A549 (cell line): ENCODE measurements at regions not wholly inside any gene's neighbourhood (a gene's known extent, or its start where the extent isn't known, plus 50 kb on each side); places are given as distances from the start of the nearest gene placed in this dataset.

Source experiments
- ATAC-seq, 2 experiments: fragments of 200-7000 bp in 1 of 2; fragments of >200 bp in 1 of 2; cut with Nextera tagmentation in 1 of 2; cut with Tn5 transposase in 1 of 2; 3 replicates each; pipeline versions ENCODE4 v1.8.0 to v1.9.1; 2018 to 2020; ENCODE audit warnings: mild to moderate bottlenecking in 1 of 2, moderate library complexity in 1 of 2
- CTCF ChIA-PET: fragments of 300-600 bp; sonication (Branson Sonifier 250); formaldehyde crosslinking; extraction: SDS; loops from one replicate; lab custom pipeline; 2021; ENCODE audit warnings: antibody characterized with exemption, inconsistent platforms; lab: Yijun Ruan, JAX
- POLR2A ChIA-PET: fragments of 350-600 bp; formaldehyde crosslinking; extraction: SDS; loops from one replicate; lab custom pipeline; 2021; ENCODE audit warnings: antibody characterized with exemption, inconsistent platforms; lab: Yijun Ruan, JAX
- DNase-seq, 2 experiments: peaks; one replicate each; pipeline versions ENCODE4 v3.0.0 to v3.0.0-alpha.2; 2011 to 2016; ENCODE audit warnings: low read depth in 1 of 2, low spot score in 1 of 2
- FAIRE-seq: peaks from 2 replicates; lab custom pipeline; 2011; peaks lifted over from hg19 to GRCh38; lab: Jason Lieb, UNC
- H3K27ac ChIP-seq, 2 experiments: fragments of >200 bp; sonication (Bioruptor Twin); formaldehyde crosslinking; 3 replicates each; pipeline ENCODE4 v1.5.1; 2016 to 2017
- H3K4me1 ChIP-seq: fragments of >200 bp; sonication (Bioruptor Twin); formaldehyde crosslinking; 3 replicates; pipeline ENCODE4 v1.6.1; 2016
- H3K4me2 ChIP-seq: fragments of >200 bp; sonication (Bioruptor Twin); formaldehyde crosslinking; 3 replicates; pipeline ENCODE4 v1.6.1; 2016
- H3K4me3 ChIP-seq: fragments of >200 bp; sonication (Bioruptor Twin); formaldehyde crosslinking; 3 replicates; pipeline ENCODE4 v1.5.1; 2016
- H3K9me3 ChIP-seq: fragments of >200 bp; sonication (Bioruptor Twin); formaldehyde crosslinking; 3 replicates; pipeline ENCODE4 v1.6.1; 2016
- BHLHE40 ChIP-seq: IDR thresholded peaks from 2 replicates; pipeline ENCODE4 v1.6.1; 2012; ENCODE audit warnings: low read depth, low read length, inconsistent platforms
- EHMT2 ChIP-seq: fragments of 200-600 bp; sonication (generic); IDR thresholded peaks from 2 replicates; pipeline ENCODE4 v1.6.1; 2016; ENCODE audit warnings: antibody characterized with exemption, low read depth, mild to moderate bottlenecking, moderate library complexity
- ELK1 ChIP-seq: fragments of 150-350 bp; IDR thresholded peaks from 2 replicates; pipeline ENCODE4 v1.6.1; 2014; ENCODE audit warnings: low read depth, mild to moderate bottlenecking, low read length
- EP300 ChIP-seq, 2 experiments: fragments of >200 bp; sonication (Bioruptor Twin); formaldehyde crosslinking; IDR thresholded peaks; 2 replicates in 1 of 2; 3 replicates in 1 of 2; pipeline ENCODE4 v1.6.1; 2016 to 2017
- FOSB ChIP-seq: fragments of 250-450 bp; sonication (Bioruptor Pico); IDR thresholded peaks from 2 replicates; pipeline ENCODE4 v1.5.0; 2020; ENCODE audit warnings: mild to moderate bottlenecking, moderate library complexity
- FOSL2 ChIP-seq, 2 experiments: fragments of 450-650 bp in 1 of 2; fragments of >200 bp in 1 of 2; sonication (Bioruptor Twin) in 1 of 2; formaldehyde crosslinking; IDR thresholded peaks; 2 replicates each; pipeline versions ENCODE4 v1.5.0 to v1.6.1; 2016 to 2020; ENCODE audit warnings: mild to moderate bottlenecking in 1 of 2, moderate library complexity in 1 of 2
- FOXS1 ChIP-seq: fragments of 250-450 bp; sonication (Bioruptor Pico); IDR thresholded peaks from 2 replicates; pipeline ENCODE4 v1.5.0; 2020; ENCODE audit warnings: mild to moderate bottlenecking, moderate library complexity
- GATA3 ChIP-seq: IDR thresholded peaks from 2 replicates; pipeline ENCODE4 v1.6.1; 2012; ENCODE audit warnings: borderline replicate concordance
- HDAC2 ChIP-seq: fragments of 200-600 bp; sonication (generic); IDR thresholded peaks from 2 replicates; pipeline ENCODE4 v1.6.1; 2016
- HEYL ChIP-seq: fragments of 250-450 bp; sonication (Bioruptor Pico); IDR thresholded peaks from 2 replicates; pipeline ENCODE4 v1.8.0; 2021; ENCODE audit warnings: mild to moderate bottlenecking, moderate library complexity
- KDM1A ChIP-seq: fragments of 200-600 bp; sonication (generic); IDR thresholded peaks from 2 replicates; pipeline ENCODE4 v1.6.1; 2016; ENCODE audit warnings: low read depth, mild to moderate bottlenecking
- MAZ ChIP-seq: fragments of 150-350 bp; IDR thresholded peaks from 2 replicates; pipeline ENCODE4 v1.6.1; 2014; ENCODE audit warnings: antibody characterized with exemption, low read depth, low read length, borderline replicate concordance
- NFE2L2 ChIP-seq: fragments of 150-350 bp; conservative IDR thresholded peaks from 2 replicates; pipeline ENCODE4 v1.6.1; 2014; ENCODE audit warnings: low read length
- PBX3 ChIP-seq: IDR thresholded peaks from 2 replicates; pipeline ENCODE4 v1.6.1; 2012
- RAD21 ChIP-seq, 2 experiments: fragments of >200 bp in 1 of 2; sonication (Bioruptor Twin) in 1 of 2; formaldehyde crosslinking in 1 of 2; IDR thresholded peaks in 1 of 2; conservative IDR thresholded peaks in 1 of 2; 2 replicates in 1 of 2; 3 replicates in 1 of 2; pipeline ENCODE4 v1.6.1; 2012 to 2018; ENCODE audit warnings: inconsistent platforms in 1 of 2
- RCOR1 ChIP-seq: fragments of 150-350 bp; IDR thresholded peaks from 2 replicates; pipeline ENCODE4 v1.6.1; 2014; ENCODE audit warnings: antibody characterized with exemption, low read length, low read depth
- RFX5 ChIP-seq: fragments of 450-650 bp; IDR thresholded peaks from 2 replicates; pipeline ENCODE4 v1.7.1; 2014; ENCODE audit warnings: antibody characterized with exemption, mild to moderate bottlenecking, moderate library complexity
- RNF2 ChIP-seq: fragments of 200-600 bp; sonication (generic); IDR thresholded peaks from 2 replicates; pipeline ENCODE4 v1.6.1; 2016; ENCODE audit warnings: low read depth, mild to moderate bottlenecking, antibody characterized with exemption, moderate library complexity, borderline replicate concordance
- TFCP2L1 ChIP-seq: fragments of 250-450 bp; sonication (Bioruptor Pico); IDR thresholded peaks from 2 replicates; pipeline ENCODE4 v1.5.0; 2021; ENCODE audit warnings: mild to moderate bottlenecking
- ZC3H11A ChIP-seq: fragments of 450-650 bp; IDR thresholded peaks from 2 replicates; pipeline ENCODE4 v1.6.1; 2014; ENCODE audit warnings: antibody characterized with exemption, mild to moderate bottlenecking
- ZNF302 ChIP-seq: fragments of 250-450 bp; sonication (Bioruptor Pico); IDR thresholded peaks from 2 replicates; pipeline ENCODE4 v1.9.0; 2021; ENCODE audit warnings: inconsistent platforms, mild to moderate bottlenecking, moderate library complexity
- ZSCAN20 ChIP-seq: fragments of 250-450 bp; sonication (Bioruptor Pico); IDR thresholded peaks from 2 replicates; pipeline ENCODE4 v1.8.0; 2022; ENCODE audit warnings: mild to moderate bottlenecking, moderate library complexity
- WGBS: methylation state at CpG from one replicate; pipeline ENCODE4 v1.1.6; 2017; ENCODE audit errors: missing lambda C conversion rate; 5-methylcytosine and 5-hydroxymethylcytosine counted together

- ChIA-PET POLR2A (no interaction called here), CTCF (no interaction called here)
- TF ChIP-seq RCOR1 (no peak), FOSB (CRISPR knock-in tag) (no peak)
- 76% methylated on average over 1 of the region's 1 CpG for WGBS
- FAIRE-seq (no peak), DNase-seq (no peak), ATAC-seq (no peak)
- Histone ChIP-seq H3K4me2 (no peak overlapping the region), H3K4me3 (no peak overlapping the region), H3K27ac (no peak overlapping the region), H3K9me3 (peaks cover 32% of the 10 kb centered on the region; the same call in 2 of the 3 replicates), H3K4me1 (no peaks in the 10 kb centered on the region)
These were observed 239.4 kb upstream of the BOD1L1 start for GRCh38 chr4:13866881-13867280.

- Histone ChIP-seq H3K9me3 (no peaks in the 10 kb centered on the region), H3K27ac (no peak overlapping the region), H3K4me1 (no peaks in the 10 kb centered on the region), H3K4me2 (no peak overlapping the region; the same call in 2 of the 3 replicates), H3K4me3 (no peak overlapping the region)
- no peak for FAIRE-seq
- no peak for DNase-seq
- TF ChIP-seq PBX3 (no peak), ZSCAN20 (CRISPR knock-in tag) (no peak), MAZ (no peak), KDM1A (no peak), RFX5 (no peak), RAD21 (conservative IDR thresholded peaks at IDR 0.05 in 1 of 2, IDR thresholded peaks at IDR 0.05 in 1 of 2) (no peak), GATA3 (no peak)
- ChIA-PET CTCF (no interaction called here), POLR2A (no interaction called here)
- ATAC-seq: no peak
These were observed 244.6 kb upstream of the BOD1L1 start for GRCh38 chr4:13872155-13872554.

GRCh38 chr4:13872955-13873354, 245.4 kb upstream of the BOD1L1 start:
- TF ChIP-seq ZC3H11A (no peak), ELK1 (no peak), TFCP2L1 (CRISPR knock-in tag) (no peak), HDAC2 (no peak), NFE2L2 (no peak), FOXS1 (CRISPR knock-in tag) (no peak), FOSL2 (IDR thresholded peaks at IDR 0.05) (no peak), FOSL2 (CRISPR knock-in tag; IDR thresholded peaks at IDR 0.05) (no peak), RNF2 (no peak), GATA3 (no peak), HEYL (CRISPR knock-in tag) (no peak), EP300 (IDR thresholded peaks at IDR 0.05) (no peak), BHLHE40 (no peak), ZNF302 (CRISPR knock-in tag) (no peak), RFX5 (no peak), EHMT2 (no peak)
- H3K9me3 ChIP-seq: no peaks in the 10 kb centered on the region
- WGBS: 83% methylated on average over 3 of the region's 3 CpGs
- ChIA-PET POLR2A (no interaction called here), CTCF (interaction anchor here (0.6 kb wide), 1 partner anchor 16 kb away, joined by 4 read pairs; no protein-coding TSS in a partner anchor)
- no peaks in the 10 kb centered on the region for H3K4me1 ChIP-seq
- ATAC-seq (no peak), FAIRE-seq (no peak), DNase-seq (no peak)
- H3K4me2 ChIP-seq: no peak overlapping the region
- no peak overlapping the region for H3K4me3 ChIP-seq
- 0 out of 6 replicates have a peak overlapping the region, but pooled peaks of 1 of the 2 experiments have one; percentile 48 for H3K27ac ChIP-seq
